NT2/D1 (cell line): ENCODE measurements at regions not wholly inside any gene's neighbourhood (a gene's known extent, or its start where the extent isn't known, plus 50 kb on each side); places are given as distances from the start of the nearest gene placed in this dataset.

ENCODE experiments used
- DNase-seq: peaks from one replicate; pipeline ENCODE4 v3.0.0-alpha.2; 2011; ENCODE audit warnings: low read depth, low spot score
- H3K27me3 ChIP-seq: 2 replicates; pipeline ENCODE4 v1.6.0; 2011; ENCODE audit warnings: mild to moderate bottlenecking; ENCODE audit not compliant: insufficient read length, insufficient read depth
- H3K36me3 ChIP-seq: 2 replicates; pipeline ENCODE4 v1.6.1; 2011; ENCODE audit warnings: mild to moderate bottlenecking, low read length, mixed read lengths; ENCODE audit not compliant: insufficient read depth, insufficient read length
- H3K4me1 ChIP-seq: 2 replicates; pipeline ENCODE4 v1.5.1; 2011; ENCODE audit not compliant: insufficient read depth, insufficient read length
- H3K4me3 ChIP-seq: 2 replicates; pipeline ENCODE4 v1.5.1; 2011; ENCODE audit warnings: low read depth; ENCODE audit not compliant: insufficient read length
- H3K9ac ChIP-seq: 2 replicates; pipeline ENCODE4 v1.6.0; 2011; ENCODE audit warnings: low read depth; ENCODE audit not compliant: insufficient read length
- H3K9me3 ChIP-seq: 2 replicates; pipeline ENCODE4 v1.5.1; 2011; ENCODE audit warnings: mild to moderate bottlenecking, low read length; ENCODE audit not compliant: insufficient read depth
- SUZ12 ChIP-seq: IDR thresholded peaks from 2 replicates; pipeline ENCODE4 v1.6.1; 2011; ENCODE audit not compliant: insufficient read length, insufficient read depth; ENCODE audit errors: extremely low read depth
- YY1 ChIP-seq: IDR thresholded peaks from 2 replicates; pipeline ENCODE4 v1.6.1; 2011; ENCODE audit not compliant: insufficient read length, insufficient read depth
- ZNF274 ChIP-seq: IDR thresholded peaks from 2 replicates; pipeline ENCODE4 v1.6.1; 2011; ENCODE audit warnings: mild to moderate bottlenecking, low read depth, low read length

GRCh38 chr12:128004383-128004938 lies 262.5 kb upstream of the TMEM132C start:
- Histone ChIP-seq H3K9ac (no peak overlapping the region), H3K36me3 (no peaks in the 10 kb centered on the region), H3K4me3 (no peak overlapping the region), H3K9me3 (no peaks in the 10 kb centered on the region), H3K4me1 (no peaks in the 10 kb centered on the region), H3K27me3 (no peaks in the 10 kb centered on the region)
- DNase-seq, result no peak
- no peak for TF ChIP-seq YY1
- no peak for TF ChIP-seq SUZ12
- TF ChIP-seq ZNF274, result no peak

GRCh38 chr12:128007250-128007649 lies 259.7 kb upstream of the TMEM132C start:
- H3K4me3 ChIP-seq, result no peak overlapping the region
- H3K27me3 ChIP-seq, result no peaks in the 10 kb centered on the region
- H3K36me3 ChIP-seq, result no peaks in the 10 kb centered on the region
- no peaks in the 10 kb centered on the region for H3K4me1 ChIP-seq
- DNase-seq, result no peak
- no peaks in the 10 kb centered on the region for H3K9me3 ChIP-seq
- no peak for TF ChIP-seq YY1
- TF ChIP-seq ZNF274, result no peak
- no peak for TF ChIP-seq SUZ12
- no peak overlapping the region for H3K9ac ChIP-seq

- TF ChIP-seq YY1, result no peak
- no peak for TF ChIP-seq SUZ12
- TF ChIP-seq ZNF274, result no peak
- DNase-seq, result no peak
- Histone ChIP-seq H3K4me1 (no peaks in the 10 kb centered on the region), H3K27me3 (no peaks in the 10 kb centered on the region), H3K9me3 (no peaks in the 10 kb centered on the region), H3K9ac (no peak overlapping the region), H3K36me3 (no peaks in the 10 kb centered on the region), H3K4me3 (no peak overlapping the region)
Measured at GRCh38 chr12:128008341-128008740, 258.6 kb upstream of the TMEM132C start.

GRCh38 chr12:128009108-128009507 lies 257.9 kb upstream of the TMEM132C start:
- no peaks in the 10 kb centered on the region for H3K9me3 ChIP-seq
- no peak for DNase-seq
- no peak overlapping the region for H3K9ac ChIP-seq
- no peaks in the 10 kb centered on the region for H3K4me1 ChIP-seq
- no peak overlapping the region for H3K4me3 ChIP-seq
- TF ChIP-seq SUZ12, result no peak
- TF ChIP-seq ZNF274, result no peak
- no peak for TF ChIP-seq YY1
- no peaks in the 10 kb centered on the region for H3K27me3 ChIP-seq
- H3K36me3 ChIP-seq, result no peaks in the 10 kb centered on the region

GRCh38 chr12:128012110-128012509 lies 254.9 kb upstream of the TMEM132C start:
- no peak overlapping the region for H3K4me3 ChIP-seq
- no peaks in the 10 kb centered on the region for H3K9me3 ChIP-seq
- DNase-seq, result no peak
- H3K36me3 ChIP-seq, result no peaks in the 10 kb centered on the region
- H3K27me3 ChIP-seq, result no peaks in the 10 kb centered on the region
- TF ChIP-seq YY1, result no peak
- TF ChIP-seq SUZ12, result no peak
- TF ChIP-seq ZNF274, result no peak
- no peak overlapping the region for H3K9ac ChIP-seq
- H3K4me1 ChIP-seq, result no peaks in the 10 kb centered on the region

GRCh38 chr12:128015276-128015675 lies 251.7 kb upstream of the TMEM132C start:
- TF ChIP-seq YY1, result no peak
- no peak for TF ChIP-seq ZNF274
- no peak for TF ChIP-seq SUZ12
- Histone ChIP-seq H3K4me1 (no peaks in the 10 kb centered on the region), H3K9ac (no peak overlapping the region), H3K9me3 (no peaks in the 10 kb centered on the region), H3K27me3 (no peaks in the 10 kb centered on the region), H3K4me3 (no peak overlapping the region), H3K36me3 (no peaks in the 10 kb centered on the region)
- DNase-seq, result no peak

- Histone ChIP-seq H3K4me1 (no peaks in the 10 kb centered on the region), H3K4me3 (no peak overlapping the region), H3K9me3 (no peaks in the 10 kb centered on the region), H3K9ac (no peak overlapping the region), H3K27me3 (no peaks in the 10 kb centered on the region), H3K36me3 (no peaks in the 10 kb centered on the region)
- no peak for DNase-seq
- TF ChIP-seq YY1, result no peak
- no peak for TF ChIP-seq SUZ12
- TF ChIP-seq ZNF274, result no peak
Measured at GRCh38 chr12:128018067-128018466, 248.9 kb upstream of the TMEM132C start.
